ENCODE measurements at regions not wholly inside any gene's neighbourhood (a gene's known extent, or its start where the extent isn't known, plus 50 kb on each side); places are given as distances from the start of the nearest gene placed in this dataset.

DNA sequence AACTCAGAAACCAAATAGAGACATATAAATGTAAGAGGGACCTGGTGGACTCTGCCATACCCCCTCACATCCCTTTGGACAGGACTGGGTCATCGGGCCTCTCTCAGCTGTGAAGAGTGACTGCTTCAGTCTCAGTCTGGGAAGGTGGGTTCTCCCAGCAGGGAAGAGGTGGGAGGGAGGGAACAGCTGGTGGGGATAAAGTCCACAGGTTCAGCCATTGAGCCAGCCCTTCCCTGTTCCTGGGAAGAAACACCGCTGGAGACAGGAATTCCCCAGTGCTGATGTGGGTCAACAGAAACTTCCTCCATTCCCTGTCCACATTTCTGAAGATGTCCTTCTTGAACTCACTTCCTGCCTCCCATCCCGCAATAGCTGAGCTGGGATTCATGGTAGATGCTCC lies 209.2 kb upstream of the PMEPA1 start:
- H3K27me3 ChIP-seq (ENCODE audit: control insufficient read depth, insufficient read depth, low read length): no peaks in the 10 kb centered on the region
- H3K27ac ChIP-seq (ENCODE audit: low read depth in 2 of 2, low read length in 2 of 2): no peak overlapping the region
- no peaks in the 10 kb centered on the region for H3K4me1 ChIP-seq (ENCODE audit: control insufficient read depth in 2 of 3, insufficient read depth in 2 of 3, low read depth in 1 of 3, low read length in 3 of 3)
- H3K9ac ChIP-seq (ENCODE audit: low read length in 3 of 3): no peak overlapping the region
- no peak overlapping the region for H3K4me3 ChIP-seq (ENCODE audit: low read length in 3 of 3)
- TF ChIP-seq, protein P1, sequence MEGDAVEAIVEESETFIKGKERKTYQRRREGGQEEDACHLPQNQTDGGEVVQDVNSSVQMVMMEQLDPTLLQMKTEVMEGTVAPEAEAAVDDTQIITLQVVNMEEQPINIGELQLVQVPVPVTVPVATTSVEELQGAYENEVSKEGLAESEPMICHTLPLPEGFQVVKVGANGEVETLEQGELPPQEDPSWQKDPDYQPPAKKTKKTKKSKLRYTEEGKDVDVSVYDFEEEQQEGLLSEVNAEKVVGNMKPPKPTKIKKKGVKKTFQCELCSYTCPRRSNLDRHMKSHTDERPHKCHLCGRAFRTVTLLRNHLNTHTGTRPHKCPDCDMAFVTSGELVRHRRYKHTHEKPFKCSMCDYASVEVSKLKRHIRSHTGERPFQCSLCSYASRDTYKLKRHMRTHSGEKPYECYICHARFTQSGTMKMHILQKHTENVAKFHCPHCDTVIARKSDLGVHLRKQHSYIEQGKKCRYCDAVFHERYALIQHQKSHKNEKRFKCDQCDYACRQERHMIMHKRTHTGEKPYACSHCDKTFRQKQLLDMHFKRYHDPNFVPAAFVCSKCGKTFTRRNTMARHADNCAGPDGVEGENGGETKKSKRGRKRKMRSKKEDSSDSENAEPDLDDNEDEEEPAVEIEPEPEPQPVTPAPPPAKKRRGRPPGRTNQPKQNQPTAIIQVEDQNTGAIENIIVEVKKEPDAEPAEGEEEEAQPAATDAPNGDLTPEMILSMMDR (IDR thresholded peaks at IDR 0.05; ENCODE audit: borderline replicate concordance, extremely low read depth, insufficient read depth): no peak
- peak in 1 of 5 donors; percentile 35 for DNase-seq
- no peak for FAIRE-seq
- no peaks in the 10 kb centered on the region for H3K9me3 ChIP-seq (ENCODE audit: control insufficient read depth in 2 of 3, insufficient read depth in 1 of 3, low read length in 3 of 3)
- H3K36me3 ChIP-seq (ENCODE audit: control insufficient read depth in 2 of 3, insufficient read depth in 3 of 3, low read length in 3 of 3): no peaks in the 10 kb centered on the region
- intact Hi-C loops (cut with DNase I): no loop called here

DNA sequence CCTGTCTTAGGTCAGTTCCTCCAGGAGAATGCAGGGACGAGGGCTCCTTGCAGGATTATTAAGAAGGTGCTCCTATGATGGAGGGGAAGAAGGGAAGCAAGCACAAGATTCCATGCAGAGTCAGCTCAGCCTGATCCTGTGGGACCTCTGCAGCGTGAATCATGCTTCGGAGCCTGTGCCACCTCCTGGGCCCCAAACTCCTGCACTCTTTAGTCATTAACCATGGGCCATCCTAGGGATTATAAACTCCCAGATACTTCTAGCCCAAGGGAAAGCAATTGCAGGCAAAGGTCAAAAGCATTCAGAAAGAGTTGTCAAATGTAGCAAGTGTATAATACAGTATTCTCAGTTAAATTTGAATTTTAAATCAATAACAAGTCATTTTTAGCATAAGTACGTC lies 208.7 kb upstream of the PMEPA1 start:
- no peak overlapping the region for H3K9ac ChIP-seq (ENCODE audit: low read length in 3 of 3)
- H3K4me1 ChIP-seq (ENCODE audit: control insufficient read depth in 2 of 3, insufficient read depth in 2 of 3, low read depth in 1 of 3, low read length in 3 of 3): no peaks in the 10 kb centered on the region
- TF ChIP-seq, protein P1 (IDR thresholded peaks at IDR 0.05; ENCODE audit: borderline replicate concordance, extremely low read depth, insufficient read depth): no peak
- H3K9me3 ChIP-seq (ENCODE audit: control insufficient read depth in 2 of 3, insufficient read depth in 1 of 3, low read length in 3 of 3): no peaks in the 10 kb centered on the region
- no peak overlapping the region for H3K4me3 ChIP-seq (ENCODE audit: low read length in 3 of 3)
- H3K27me3 ChIP-seq (ENCODE audit: control insufficient read depth, insufficient read depth, low read length): no peaks in the 10 kb centered on the region
- DNase-seq (no peak), FAIRE-seq (no peak)
- H3K36me3 ChIP-seq (ENCODE audit: control insufficient read depth in 2 of 3, insufficient read depth in 3 of 3, low read length in 3 of 3): no peaks in the 10 kb centered on the region
- H3K27ac ChIP-seq (ENCODE audit: low read depth in 2 of 2, low read length in 2 of 2): no peak overlapping the region
- intact Hi-C loops (cut with DNase I): no loop called here

DNA sequence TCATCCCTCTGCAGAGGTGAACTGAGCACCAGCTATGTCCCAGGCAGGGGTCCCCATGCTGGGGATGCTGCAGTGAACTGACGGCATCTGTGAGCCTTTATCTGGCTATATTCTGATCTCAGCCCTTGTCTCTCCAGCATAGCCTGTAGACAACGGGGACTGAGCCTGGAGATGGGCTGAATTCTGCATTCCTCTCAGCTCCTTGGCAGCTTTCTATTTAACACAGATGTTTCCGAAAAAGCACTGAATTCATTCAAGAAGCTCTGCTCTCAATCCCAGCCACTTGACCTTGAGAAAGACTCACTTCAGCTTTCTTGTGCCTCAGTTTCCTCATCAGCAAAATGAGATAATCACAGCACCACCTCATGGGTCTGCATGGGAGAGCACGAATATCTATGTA lies 204.4 kb upstream of the PMEPA1 start:
- Histone ChIP-seq H3K27me3 (ENCODE audit: control insufficient read depth, insufficient read depth, low read length) (no peaks in the 10 kb centered on the region), H3K27ac (ENCODE audit: low read depth in 2 of 2, low read length in 2 of 2) (no peak overlapping the region), H3K9me3 (ENCODE audit: control insufficient read depth in 2 of 3, insufficient read depth in 1 of 3, low read length in 3 of 3) (no peaks in the 10 kb centered on the region), H3K36me3 (ENCODE audit: control insufficient read depth in 2 of 3, insufficient read depth in 3 of 3, low read length in 3 of 3) (no peaks in the 10 kb centered on the region), H3K4me3 (ENCODE audit: low read length in 3 of 3) (no peak overlapping the region), H3K4me1 (ENCODE audit: control insufficient read depth in 2 of 3, insufficient read depth in 2 of 3, low read depth in 1 of 3, low read length in 3 of 3) (no peaks in the 10 kb centered on the region), H3K9ac (ENCODE audit: low read length in 3 of 3) (no peak overlapping the region)
- intact Hi-C loops (cut with DNase I): no loop called here
- FAIRE-seq (no peak), DNase-seq (no peak)
- TF ChIP-seq, protein P1 (IDR thresholded peaks at IDR 0.05; ENCODE audit: borderline replicate concordance, extremely low read depth, insufficient read depth): no peak

Data from kidney (tissue), 13 donors.